ENCODE measurements at regions not wholly inside any gene's neighbourhood (a gene's known extent, or its start where the extent isn't known, plus 50 kb on each side); places are given as distances from the start of the nearest gene placed in this dataset.
"Not testable (repeated sequence)": the region's sequence is repeated elsewhere in the genome, so short reads cannot be mapped to it uniquely, and the experiment has no call there.

DNA sequence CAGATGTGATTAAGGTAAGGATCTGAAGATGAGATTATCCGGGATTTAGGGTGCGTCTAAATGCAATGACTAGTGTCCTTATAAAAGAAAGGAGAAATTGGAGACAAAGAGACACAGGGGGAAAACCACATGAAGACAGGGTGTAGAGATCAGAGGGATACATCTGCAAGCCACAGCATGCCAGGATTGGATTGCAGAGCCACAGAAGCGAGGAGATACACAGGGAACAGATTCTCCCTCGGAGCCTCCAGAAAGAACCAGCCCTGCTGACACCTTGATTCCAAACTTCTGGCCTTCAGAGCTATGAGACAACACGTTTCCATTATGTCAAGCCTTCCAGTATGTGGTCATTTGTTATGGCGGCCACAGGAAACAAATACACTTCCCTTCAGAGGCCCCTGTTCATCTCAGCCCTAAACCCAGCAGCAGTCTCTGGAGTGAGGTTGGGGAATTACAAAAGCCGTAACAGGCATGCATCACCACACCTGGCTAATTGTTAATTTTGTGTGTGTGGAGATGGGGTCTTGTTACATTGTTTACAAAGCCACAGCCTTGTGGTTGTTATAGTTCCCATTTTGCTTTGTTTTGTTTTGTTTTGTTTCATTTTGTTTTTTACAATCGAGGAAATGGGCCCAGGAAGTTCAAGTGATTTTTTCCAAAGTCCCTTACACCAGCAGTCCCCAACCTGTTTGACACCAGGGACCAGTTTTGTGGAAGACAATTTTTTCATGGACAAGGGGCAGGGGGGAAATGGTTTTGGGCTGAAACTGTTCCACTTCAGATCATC is 51.6 kb upstream of the LYRM9 start:
- in situ Hi-C loops (cut with HindIII; ENCODE audit: low sequenced_read_pairs) = no loop called here

DNA sequence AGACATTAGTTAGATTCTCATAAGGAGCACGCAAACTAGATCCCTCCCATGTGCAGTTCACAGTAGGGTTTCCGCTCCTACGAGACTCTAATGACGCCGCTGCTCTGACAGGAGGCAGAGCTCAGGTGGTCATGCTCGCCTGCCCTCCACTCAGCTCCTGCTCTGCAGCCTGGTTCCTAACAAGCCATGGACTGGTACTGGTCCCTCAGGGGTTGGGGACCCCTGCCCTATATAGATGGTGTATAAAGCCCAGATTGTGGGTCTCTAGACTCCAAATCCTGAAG is 52.1 kb upstream of the LYRM9 start:
- in situ Hi-C loops (cut with HindIII; ENCODE audit: low sequenced_read_pairs) = no loop called here

GRCh38 chr17:27945953-27946352 is 52.8 kb upstream of the LYRM9 start:
- in situ Hi-C loops (cut with HindIII; ENCODE audit: low sequenced_read_pairs) = no loop called here

DNA sequence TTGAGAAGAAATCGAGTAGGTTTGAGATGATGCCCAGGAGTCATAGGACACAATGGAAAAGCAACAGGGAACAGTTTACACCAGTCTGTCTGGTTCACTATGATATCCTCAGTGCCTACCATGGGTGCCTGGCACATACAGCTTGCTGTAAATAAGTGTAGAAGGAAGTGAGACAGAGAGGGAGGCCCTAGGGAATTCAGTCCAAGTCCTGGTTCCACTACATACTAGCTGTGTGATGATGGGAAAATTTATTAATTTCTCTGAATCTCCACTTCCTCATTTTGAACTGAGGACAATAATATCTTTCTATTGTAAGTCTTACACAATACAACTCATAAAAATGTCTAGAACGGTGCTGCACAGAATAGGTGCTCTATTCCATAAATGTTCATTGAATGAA is 53.3 kb upstream of the LYRM9 start:
- in situ Hi-C loops (cut with HindIII; ENCODE audit: low sequenced_read_pairs) = no loop called here

DNA sequence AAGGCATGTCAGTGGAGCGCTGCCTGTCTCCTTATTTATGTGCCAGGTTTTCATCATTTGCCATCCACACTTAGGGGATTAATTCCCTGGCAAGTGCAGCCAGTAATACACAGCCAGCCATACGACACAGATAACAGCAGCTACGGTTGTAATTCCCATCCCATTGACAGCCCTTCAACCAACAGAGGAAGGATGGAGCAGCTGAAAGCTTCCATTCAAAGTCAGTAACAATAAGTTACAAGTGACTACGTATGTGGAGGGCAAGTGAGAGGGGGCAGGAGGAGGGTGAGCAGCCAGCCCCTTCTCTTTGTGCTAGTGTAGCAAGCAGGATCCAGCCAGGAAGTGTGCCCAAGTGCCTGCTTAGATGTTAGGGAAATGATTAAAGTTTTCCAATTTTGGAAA is 53.8 kb upstream of the LYRM9 start:
- in situ Hi-C loops (cut with HindIII; ENCODE audit: low sequenced_read_pairs) = no loop called here

DNA sequence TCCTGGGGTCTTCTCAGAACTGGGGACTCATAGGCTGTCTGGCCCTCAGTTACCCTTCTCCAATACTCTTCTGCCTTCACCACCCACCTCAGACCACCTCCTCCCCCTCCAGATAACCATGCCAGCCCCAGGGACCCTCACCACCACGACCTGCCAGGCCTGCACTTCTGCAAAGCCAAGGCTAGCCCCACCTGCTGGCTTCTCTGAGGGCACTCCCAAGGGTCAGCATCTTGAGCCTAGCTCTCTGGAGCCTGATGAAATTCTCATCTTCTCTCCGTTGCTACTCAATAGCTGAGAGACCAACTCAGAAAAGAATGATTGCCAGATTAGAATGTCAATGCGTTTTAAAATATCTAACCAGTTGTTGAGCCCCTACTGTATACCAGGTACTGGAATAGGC is 56.1 kb upstream of the LYRM9 start:
- in situ Hi-C loops (cut with HindIII; ENCODE audit: low sequenced_read_pairs) = no loop called here

DNA sequence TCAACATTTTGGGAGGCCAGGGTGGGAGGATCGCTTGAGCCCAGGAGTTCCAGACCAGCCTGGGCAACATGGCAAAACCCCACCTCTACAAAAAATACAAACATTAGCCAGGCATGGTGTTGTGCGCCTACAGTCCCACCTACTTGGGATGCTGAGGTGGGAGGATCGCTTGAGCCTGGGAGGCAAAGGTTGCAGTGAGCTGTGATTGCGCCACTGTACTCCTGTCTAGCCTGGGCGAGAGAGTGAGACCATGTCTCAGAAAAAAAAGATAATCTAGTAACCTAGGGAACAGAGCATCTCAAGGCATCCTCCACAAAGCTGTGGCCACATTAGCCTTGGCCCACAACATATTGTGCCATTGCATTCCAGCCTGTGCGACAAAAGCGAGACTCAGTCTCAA is 57.1 kb upstream of the LYRM9 start:
- in situ Hi-C loops (cut with HindIII; ENCODE audit: low sequenced_read_pairs) = not testable (repeated sequence)

- in situ Hi-C loops (cut with HindIII; ENCODE audit: low sequenced_read_pairs) = no loop called here
These were observed 57.8 kb upstream of the LYRM9 start for GRCh38 chr17:27950995-27951394.

- in situ Hi-C loops (cut with HindIII; ENCODE audit: low sequenced_read_pairs) = no loop called here
These were observed 58.7 kb upstream of the LYRM9 start for GRCh38 chr17:27951872-27952271.

- in situ Hi-C loops (cut with HindIII; ENCODE audit: low sequenced_read_pairs) = no loop called here
These were observed 59.2 kb upstream of the LYRM9 start for GRCh38 chr17:27952366-27952765.

DNA sequence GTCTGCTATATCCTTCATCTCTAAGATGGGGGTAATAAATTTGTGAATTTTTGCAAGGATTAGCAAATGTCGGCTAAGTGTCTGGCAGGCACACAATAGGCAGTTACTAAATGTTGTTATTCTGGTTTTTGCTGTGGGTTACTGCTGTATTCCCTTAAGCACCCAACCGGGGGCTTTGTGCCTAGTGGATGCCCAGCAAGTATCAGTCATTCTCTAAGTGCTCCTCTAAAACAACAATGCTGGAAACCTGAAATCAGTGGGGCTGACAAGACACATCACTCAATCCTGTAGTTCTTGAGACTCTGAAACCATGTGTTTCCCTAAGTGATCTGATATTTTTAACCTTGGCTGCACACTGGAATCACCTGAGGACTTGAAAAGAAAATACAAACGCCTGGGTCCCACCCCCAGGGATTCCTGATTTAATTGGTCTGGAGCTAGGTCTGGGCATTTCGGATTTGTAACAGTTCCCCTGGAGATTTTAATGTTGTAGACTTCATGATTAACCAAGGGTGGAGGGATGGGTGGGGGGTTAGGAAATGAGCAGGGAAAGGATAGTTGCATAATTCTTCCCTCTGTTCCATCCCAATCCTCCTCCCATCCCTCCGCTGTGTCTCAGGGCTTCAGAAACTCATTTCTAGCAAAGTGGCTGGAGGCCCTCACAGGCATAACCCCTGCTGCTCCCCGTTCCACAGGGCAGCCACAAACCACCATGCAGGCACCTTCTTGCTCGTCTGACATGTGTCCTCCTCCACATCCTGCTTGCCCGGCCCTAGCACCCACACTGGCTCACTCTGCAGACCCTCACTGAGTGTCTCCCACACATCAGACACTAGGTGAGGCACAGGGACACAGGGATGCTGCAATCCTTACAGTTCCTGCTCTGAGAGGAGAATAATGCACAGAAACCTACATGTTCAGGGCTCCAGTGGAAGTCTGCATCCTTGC is 61.7 kb upstream of the LYRM9 start:
- in situ Hi-C loops (cut with HindIII; ENCODE audit: low sequenced_read_pairs) = no loop called here

GRCh38 chr17:27956601-27957445 is 63.7 kb upstream of the LYRM9 start:
- in situ Hi-C loops (cut with HindIII; ENCODE audit: low sequenced_read_pairs) = no loop called here

DNA sequence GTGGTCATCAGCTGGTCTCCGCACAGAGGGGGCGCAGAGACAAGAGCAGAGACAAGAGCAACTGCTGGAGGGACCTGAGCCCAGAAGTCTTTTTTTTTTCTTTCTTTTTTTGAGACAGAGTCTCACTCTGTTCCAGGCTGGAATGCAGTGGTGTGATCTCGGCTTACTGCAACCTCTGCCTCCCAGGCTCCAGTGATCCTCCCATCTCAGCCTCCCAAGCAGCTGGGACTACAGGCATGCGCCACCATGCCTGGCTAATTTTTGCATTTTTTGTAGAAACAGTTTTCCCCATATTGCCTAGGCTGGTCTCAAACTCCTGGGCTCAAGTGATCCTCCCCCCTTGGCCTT is 64.3 kb upstream of the LYRM9 start:
- in situ Hi-C loops (cut with HindIII; ENCODE audit: low sequenced_read_pairs) = not testable (repeated sequence)

- in situ Hi-C loops (cut with HindIII; ENCODE audit: low sequenced_read_pairs) = no loop called here
These were observed 65.7 kb upstream of the LYRM9 start for GRCh38 chr17:27958708-27959381.

DNA sequence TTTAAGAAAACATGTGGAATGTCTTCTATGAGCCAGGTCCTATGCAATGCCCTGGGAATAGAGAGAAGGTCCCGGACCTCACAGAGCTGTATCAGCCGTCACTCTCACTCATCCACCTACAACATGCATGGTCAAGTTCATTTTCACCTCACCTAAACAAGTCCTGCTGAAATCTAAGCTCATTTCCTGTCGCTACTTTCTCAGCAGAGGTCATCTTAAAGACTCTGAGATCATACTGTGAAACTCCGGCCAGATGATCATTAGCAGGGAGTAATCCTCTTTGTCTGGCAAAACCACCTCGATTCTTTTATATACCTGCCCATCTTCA is 66.2 kb upstream of the LYRM9 start:
- in situ Hi-C loops (cut with HindIII; ENCODE audit: low sequenced_read_pairs) = no loop called here

DNA sequence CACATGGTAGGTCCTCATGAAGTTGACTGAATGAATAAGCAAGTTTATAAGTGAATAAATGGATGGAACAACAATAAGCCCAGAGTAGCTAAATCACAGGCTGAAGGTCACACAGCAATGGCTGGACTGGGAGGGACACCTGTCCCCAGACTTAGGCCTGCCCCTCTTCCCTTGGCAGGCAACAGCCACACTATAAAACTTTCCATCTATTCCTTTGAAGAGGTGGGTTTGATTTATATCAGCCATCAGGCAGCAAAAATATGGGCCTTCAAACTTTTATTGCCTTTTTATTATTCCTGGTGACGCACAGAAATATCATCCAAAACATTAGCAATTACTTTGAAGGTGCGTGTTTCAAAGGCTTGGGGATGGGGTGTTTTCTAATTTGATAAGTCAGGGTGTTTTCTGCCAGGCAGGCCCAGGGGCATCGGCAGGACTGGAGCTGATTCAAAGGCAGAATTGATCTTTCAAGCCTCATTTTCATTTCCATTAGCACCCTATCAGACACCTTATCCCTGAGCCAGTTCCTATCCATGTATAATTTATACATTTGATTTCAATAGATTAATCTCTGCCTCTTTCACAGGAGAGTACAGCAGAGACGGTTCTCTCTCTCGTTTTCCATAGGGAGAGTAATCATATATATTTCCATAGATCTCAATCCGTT is 67.2 kb upstream of the LYRM9 start:
- in situ Hi-C loops (cut with HindIII; ENCODE audit: low sequenced_read_pairs) = no loop called here

- in situ Hi-C loops (cut with HindIII; ENCODE audit: low sequenced_read_pairs) = not testable (repeated sequence)
These were observed 69.4 kb upstream of the LYRM9 start for GRCh38 chr17:27962581-27962980.

DNA sequence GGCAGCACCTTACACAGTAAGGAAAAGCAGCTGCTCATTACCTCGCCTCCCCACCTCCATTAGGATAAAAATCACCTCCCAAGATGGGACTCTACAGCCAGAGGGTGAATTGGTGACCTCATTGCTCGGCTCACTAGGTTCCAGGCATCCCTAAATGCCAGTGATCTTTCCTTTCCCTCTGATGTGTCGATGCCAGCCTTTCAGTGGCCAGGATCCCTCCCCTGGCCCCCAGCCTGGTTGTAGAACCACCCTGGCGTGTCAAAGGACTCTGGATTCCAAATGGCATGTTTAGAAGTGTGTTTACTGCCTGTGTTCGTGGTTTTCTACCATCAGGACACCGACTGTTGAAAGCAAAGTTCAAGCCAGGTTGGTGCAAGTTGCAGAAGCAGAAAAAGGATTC is 72.1 kb upstream of the LYRM9 start:
- in situ Hi-C loops (cut with HindIII; ENCODE audit: low sequenced_read_pairs) = no loop called here

- in situ Hi-C loops (cut with HindIII; ENCODE audit: low sequenced_read_pairs) = no loop called here
These were observed 74.2 kb upstream of the NLK start for GRCh38 chr17:27968206-27968732.

GRCh38 chr17:27970587-27970986 is 71.9 kb upstream of the NLK start:
- in situ Hi-C loops (cut with HindIII; ENCODE audit: low sequenced_read_pairs) = no loop called here

All from endothelial cell of hepatic sinusoid (primary cell).